ENCODE measurements at regions not wholly inside any gene's neighbourhood (a gene's known extent, or its start where the extent isn't known, plus 50 kb on each side); places are given as distances from the start of the nearest gene placed in this dataset.
"Not testable (repeated sequence)": the region's sequence is repeated elsewhere in the genome, so short reads cannot be mapped to it uniquely, and the experiment has no call there.

- DNase-seq = no peak
These were observed 1366.4 kb upstream of the NUDT12 start for GRCh38 chr5:104928906-104929520.

GRCh38 chr5:104915226-104915625, 1352.6 kb upstream of the NUDT12 start:
- no peak for DNase-seq

- no peak for DNase-seq
These were observed 1352.0 kb upstream of the NUDT12 start for GRCh38 chr5:104914536-104915070.

- no peak for DNase-seq
These were observed 1351.3 kb upstream of the NUDT12 start for GRCh38 chr5:104913841-104914281.

GRCh38 chr5:104909803-104910202, 1347.2 kb upstream of the NUDT12 start:
- DNase-seq = no peak

GRCh38 chr5:104904561-104904960, 1342.0 kb upstream of the NUDT12 start:
- no peak for DNase-seq

GRCh38 chr5:104903941-104904340, 1341.4 kb upstream of the NUDT12 start:
- DNase-seq = no peak

GRCh38 chr5:104891596-104891995, 1329.0 kb upstream of the NUDT12 start:
- DNase-seq = no peak

- no peak for DNase-seq
These were observed 1328.2 kb upstream of the NUDT12 start for GRCh38 chr5:104890767-104891166.

- DNase-seq = no peak
These were observed 1296.8 kb upstream of the NUDT12 start for GRCh38 chr5:104859437-104859836.

- not testable (repeated sequence) for DNase-seq
These were observed 1289.5 kb upstream of the NUDT12 start for GRCh38 chr5:104852099-104852498.

GRCh38 chr5:104845541-104845940, 1283.0 kb upstream of the NUDT12 start:
- DNase-seq = no peak

GRCh38 chr5:104843822-104844221, 1281.2 kb upstream of the NUDT12 start:
- DNase-seq = no peak

- DNase-seq = no peak
These were observed 1277.7 kb upstream of the NUDT12 start for GRCh38 chr5:104840284-104840683.

- not testable (repeated sequence) for DNase-seq
These were observed 1268.9 kb upstream of the NUDT12 start for GRCh38 chr5:104831515-104831914.

- no peak for DNase-seq
These were observed 1259.0 kb upstream of the NUDT12 start for GRCh38 chr5:104821606-104822005.

GRCh38 chr5:104817127-104817526, 1254.5 kb upstream of the NUDT12 start:
- no peak for DNase-seq

- no peak for DNase-seq
These were observed 1252.6 kb upstream of the NUDT12 start for GRCh38 chr5:104815212-104815611.

GRCh38 chr5:104800440-104801048, 1238.0 kb upstream of the NUDT12 start:
- peak; percentile 42 for DNase-seq

GRCh38 chr5:104793755-104794080, 1231.1 kb upstream of the NUDT12 start:
- no peak for DNase-seq

GRCh38 chr5:104793031-104793754, 1230.6 kb upstream of the NUDT12 start:
- no peak for DNase-seq

- no peak for DNase-seq
These were observed 1226.8 kb upstream of the NUDT12 start for GRCh38 chr5:104789366-104789765.

- no peak for DNase-seq
These were observed 1222.5 kb upstream of the NUDT12 start for GRCh38 chr5:104785097-104785496.

GRCh38 chr5:104774372-104774771, 1211.8 kb upstream of the NUDT12 start:
- DNase-seq = no peak

Data from RPMI8226 (cell line).